ENCODE measurements at regions not wholly inside any gene's neighbourhood (a gene's known extent, or its start where the extent isn't known, plus 50 kb on each side); places are given as distances from the start of the nearest gene placed in this dataset.

GRCh38 chr16:17568239-17568638, 97.5 kb upstream of the XYLT1 start:
- Histone ChIP-seq H3K4me3 (no peak overlapping the region), H3K4me1 (no peaks in the 10 kb centered on the region), H3K9me3 (no peaks in the 10 kb centered on the region), H3K27ac (no peak overlapping the region), H3K36me3 (no peaks in the 10 kb centered on the region), H3K27me3 (peaks cover 0 to 3% (median 0%) of the 10 kb centered on the region in 3 donors)
- TF ChIP-seq CTCF (IDR thresholded peaks at IDR 0.05 in 4 of 5, conservative IDR thresholded peaks at IDR 0.05 in 1 of 5), result no peak
- no peak for TF ChIP-seq POLR2A (IDR thresholded peaks at IDR 0.05)
- ATAC-seq, result no peak
- DNase-seq, result no peak
- in situ Hi-C loops (cut with MboI; ENCODE audit: low sequenced_read_pairs in 4 of 4), result no loop called here
- intact Hi-C loops (cut with DNase I; ENCODE audit: low total_unique reads), result no loop called here

GRCh38 chr16:17567455-17567854, 96.7 kb upstream of the XYLT1 start:
- H3K9me3 ChIP-seq, result no peaks in the 10 kb centered on the region
- H3K4me3 ChIP-seq, result no peak overlapping the region
- peaks cover 0 to 3% (median 0%) of the 10 kb centered on the region in 3 donors for H3K27me3 ChIP-seq
- intact Hi-C loops (cut with DNase I; ENCODE audit: low total_unique reads) (no loop called here), in situ Hi-C loops (cut with MboI; ENCODE audit: low sequenced_read_pairs in 4 of 4) (no loop called here)
- H3K4me1 ChIP-seq, result no peaks in the 10 kb centered on the region
- TF ChIP-seq POLR2A (IDR thresholded peaks at IDR 0.05) (no peak), CTCF (IDR thresholded peaks at IDR 0.05 in 4 of 5, conservative IDR thresholded peaks at IDR 0.05 in 1 of 5) (no peak)
- ATAC-seq (no peak), DNase-seq (no peak)
- no peaks in the 10 kb centered on the region for H3K36me3 ChIP-seq
- H3K27ac ChIP-seq, result no peak overlapping the region

- ATAC-seq (no peak), DNase-seq (no peak)
- Histone ChIP-seq H3K4me3 (no peak overlapping the region), H3K27me3 (peaks cover 0 to 5% (median 0%) of the 10 kb centered on the region in 3 donors), H3K9me3 (no peaks in the 10 kb centered on the region), H3K36me3 (no peaks in the 10 kb centered on the region), H3K27ac (no peak overlapping the region), H3K4me1 (no peaks in the 10 kb centered on the region)
- TF ChIP-seq CTCF (IDR thresholded peaks at IDR 0.05 in 4 of 5, conservative IDR thresholded peaks at IDR 0.05 in 1 of 5), result no peak
- intact Hi-C loops (cut with DNase I; ENCODE audit: low total_unique reads) (no loop called here), in situ Hi-C loops (cut with MboI; ENCODE audit: low sequenced_read_pairs in 4 of 4) (no loop called here)
Measured at GRCh38 chr16:17566656-17567450, 96.1 kb upstream of the XYLT1 start.

GRCh38 chr16:17566075-17566474, 95.3 kb upstream of the XYLT1 start:
- H3K4me1 ChIP-seq, result no peaks in the 10 kb centered on the region
- TF ChIP-seq POLR2A (IDR thresholded peaks at IDR 0.05), result no peak
- no peak for TF ChIP-seq CTCF (IDR thresholded peaks at IDR 0.05 in 4 of 5, conservative IDR thresholded peaks at IDR 0.05 in 1 of 5)
- H3K36me3 ChIP-seq, result no peaks in the 10 kb centered on the region
- intact Hi-C loops (cut with DNase I; ENCODE audit: low total_unique reads) (no loop called here), in situ Hi-C loops (cut with MboI; ENCODE audit: low sequenced_read_pairs in 4 of 4) (no loop called here)
- ATAC-seq (no peak), DNase-seq (no peak)
- H3K27me3 ChIP-seq, result peaks cover 0 to 5% (median 0%) of the 10 kb centered on the region in 3 donors
- H3K27ac ChIP-seq, result no peak overlapping the region
- no peak overlapping the region for H3K4me3 ChIP-seq
- H3K9me3 ChIP-seq, result no peaks in the 10 kb centered on the region

- Histone ChIP-seq H3K9me3 (no peaks in the 10 kb centered on the region), H3K4me1 (no peaks in the 10 kb centered on the region), H3K4me3 (no peak overlapping the region), H3K27ac (no peak overlapping the region), H3K36me3 (no peaks in the 10 kb centered on the region), H3K27me3 (peaks cover 0 to 5% (median 0%) of the 10 kb centered on the region in 3 donors)
- in situ Hi-C loops (cut with MboI; ENCODE audit: low sequenced_read_pairs in 4 of 4), result no loop called here
- TF ChIP-seq CTCF (IDR thresholded peaks at IDR 0.05 in 4 of 5, conservative IDR thresholded peaks at IDR 0.05 in 1 of 5) (no peak), POLR2A (IDR thresholded peaks at IDR 0.05) (no peak)
- ATAC-seq (no peak), DNase-seq (no peak)
- intact Hi-C loops (cut with DNase I; ENCODE audit: low total_unique reads), result no loop called here
Measured at GRCh38 chr16:17565605-17566004, 94.8 kb upstream of the XYLT1 start.
